HEK293 (cell line): ENCODE measurements at regions not wholly inside any gene's neighbourhood (a gene's known extent, or its start where the extent isn't known, plus 50 kb on each side); places are given as distances from the start of the nearest gene placed in this dataset.

Source experiments
- CTCF ChIA-PET: fragments of 350-600 bp; formaldehyde crosslinking; extraction: SDS; loops from one replicate; lab custom pipeline; 2021; ENCODE audit warnings: antibody characterized with exemption; lab: Yijun Ruan, JAX
- POLR2A ChIA-PET: fragments of 300-600 bp; formaldehyde crosslinking; extraction: SDS; loops from one replicate; lab custom pipeline; 2020; ENCODE audit warnings: antibody characterized with exemption, inconsistent platforms; lab: Yijun Ruan, JAX
- H3K27ac ChIP-seq: fragments of 200-500 bp; sonication (Bioruptor generic); 2 replicates; pipeline ENCODE4 v1.5.1; 2014; ENCODE audit warnings: low read depth, low read length, control low read depth, inconsistent platforms; ENCODE audit errors: extremely low read depth
- H3K36me3 ChIP-seq, 2 experiments: fragments of 200-500 bp in 1 of 2; sonication (Bioruptor generic) in 1 of 2; 1 replicate in 1 of 2; 2 replicates in 1 of 2; pipeline ENCODE4 v1.5.1; 2014 to 2017; ENCODE audit warnings: inconsistent platforms in 2 of 2, low read length in 2 of 2; ENCODE audit not compliant: control insufficient read depth in 2 of 2, insufficient read depth in 1 of 2
- H3K4me1 ChIP-seq: fragments of 200-500 bp; sonication (Bioruptor generic); 2 replicates; pipeline ENCODE4 v1.5.1; 2014; ENCODE audit warnings: mild to moderate bottlenecking, low read length, inconsistent platforms; ENCODE audit not compliant: control insufficient read depth, insufficient read depth
- H3K4me3 ChIP-seq: 2 replicates; pipeline ENCODE4 v1.5.1; 2011; ENCODE audit warnings: low read depth, mild to moderate bottlenecking, control low read depth, low read length, moderate library complexity
- H3K9me3 ChIP-seq: fragments of 200-500 bp; sonication (Bioruptor generic); 2 replicates; pipeline ENCODE4 v1.5.1; 2014; ENCODE audit warnings: low read depth, low read length, inconsistent platforms; ENCODE audit not compliant: control insufficient read depth, insufficient read depth
- HOXC10 ChIP-seq: sonication (generic); formaldehyde crosslinking; IDR thresholded peaks from 2 replicates; pipeline ENCODE4 v1.8.1; 2023; ENCODE audit warnings: mild to moderate bottlenecking, missing genetic modification reagents
- REPIN1 ChIP-seq: fragments of 450-650 bp; formaldehyde crosslinking; IDR thresholded peaks from 2 replicates; pipeline ENCODE4 v1.5.1; 2017; ENCODE audit warnings: missing biosample characterization, missing genetic modification characterization, low read depth
- SCRT1 ChIP-seq: fragments of 450-650 bp; formaldehyde crosslinking; IDR thresholded peaks from 2 replicates; pipeline ENCODE4 v1.5.1; 2016; ENCODE audit warnings: missing biosample characterization, missing genetic modification characterization, borderline replicate concordance
- SCRT2 ChIP-seq: fragments of 450-650 bp; formaldehyde crosslinking; IDR thresholded peaks from 2 replicates; pipeline ENCODE4 v1.5.1; 2016; ENCODE audit warnings: missing biosample characterization, missing genetic modification characterization
- YY2 ChIP-seq: fragments of 450-650 bp; formaldehyde crosslinking; IDR thresholded peaks from 2 replicates; pipeline ENCODE4 v1.5.1; 2016; ENCODE audit warnings: missing biosample characterization, missing genetic modification characterization
- ZBTB1 ChIP-seq: fragments of 450-650 bp; formaldehyde crosslinking; IDR thresholded peaks from 2 replicates; pipeline ENCODE4 v1.5.1; 2016; ENCODE audit warnings: missing biosample characterization, missing genetic modification characterization
- ZFP3 ChIP-seq: fragments of 450-650 bp; formaldehyde crosslinking; IDR thresholded peaks from 2 replicates; pipeline ENCODE4 v1.5.1; 2016; ENCODE audit warnings: low read depth, missing biosample characterization, missing genetic modification characterization
- ZNF16 ChIP-seq: fragments of 450-650 bp; formaldehyde crosslinking; IDR thresholded peaks from 2 replicates; pipeline ENCODE4 v1.5.1; 2016; ENCODE audit warnings: low read depth, missing biosample characterization, missing genetic modification characterization
- ZNF184 ChIP-seq: fragments of 450-650 bp; IDR thresholded peaks from 2 replicates; pipeline ENCODE4 v1.5.1; 2018; ENCODE audit warnings: missing biosample characterization, mild to moderate bottlenecking, missing genetic modification characterization
- ZNF266 ChIP-seq: fragments of 450-650 bp; formaldehyde crosslinking; IDR thresholded peaks from 2 replicates; pipeline ENCODE4 v1.5.1; 2016; ENCODE audit warnings: missing biosample characterization, missing genetic modification characterization, low read depth
- ZNF354C ChIP-seq: fragments of 450-650 bp; formaldehyde crosslinking; IDR thresholded peaks from 2 replicates; pipeline ENCODE4 v1.5.1; 2016; ENCODE audit warnings: missing biosample characterization, missing genetic modification characterization, low read depth, borderline replicate concordance
- ZNF473 ChIP-seq: fragments of 450-650 bp; formaldehyde crosslinking; IDR thresholded peaks from 2 replicates; pipeline ENCODE4 v1.5.1; 2017; ENCODE audit warnings: missing biosample characterization, missing genetic modification characterization
- ZNF510 ChIP-seq: fragments of 450-650 bp; formaldehyde crosslinking; IDR thresholded peaks from 2 replicates; pipeline ENCODE4 v1.5.1; 2018; ENCODE audit warnings: mild to moderate bottlenecking, missing genetic modification characterization, missing biosample characterization; ENCODE audit not compliant: insufficient replicate concordance
- ZNF514 ChIP-seq: fragments of 450-650 bp; formaldehyde crosslinking; IDR thresholded peaks from 2 replicates; pipeline ENCODE4 v1.5.1; 2016; ENCODE audit warnings: missing biosample characterization, missing genetic modification characterization
- ZNF629 ChIP-seq: fragments of 450-650 bp; formaldehyde crosslinking; IDR thresholded peaks from 2 replicates; pipeline ENCODE4 v1.5.1; 2017; ENCODE audit warnings: missing biosample characterization, missing genetic modification characterization
- ZNF747 ChIP-seq: fragments of 450-650 bp; formaldehyde crosslinking; IDR thresholded peaks from 2 replicates; pipeline ENCODE4 v1.5.1; 2016; ENCODE audit warnings: missing biosample characterization, missing genetic modification characterization
- ZNF830 ChIP-seq: fragments of 450-650 bp; IDR thresholded peaks from 2 replicates; pipeline ENCODE4 v1.5.0; 2018; ENCODE audit warnings: missing biosample characterization, missing genetic modification characterization, low read depth, mild to moderate bottlenecking, moderate library complexity
- TF ChIP-seq, protein P1 (sequence below): fragments of 450-650 bp; formaldehyde crosslinking; IDR thresholded peaks from 2 replicates; pipeline ENCODE4 v1.5.1; 2016; ENCODE audit warnings: missing biosample characterization, missing genetic modification characterization, borderline replicate concordance
- TF ChIP-seq, protein P2 (sequence below): fragments of 450-650 bp; formaldehyde crosslinking; IDR thresholded peaks from 2 replicates; pipeline ENCODE4 v1.5.1; 2017; ENCODE audit warnings: missing biosample characterization, missing genetic modification characterization
- TF ChIP-seq, protein P3 (sequence below): fragments of 450-650 bp; formaldehyde crosslinking; IDR thresholded peaks from 2 replicates; pipeline ENCODE4 v1.5.1; 2016; ENCODE audit warnings: missing biosample characterization, missing genetic modification characterization, low read depth
- TF ChIP-seq, protein P4 (sequence below): IDR thresholded peaks from 2 replicates; pipeline ENCODE4 v1.6.1; 2011; ENCODE audit warnings: mild to moderate bottlenecking, low read depth, low read length, borderline replicate concordance
- TF ChIP-seq, protein P5 (sequence below): fragments of 450-650 bp; formaldehyde crosslinking; IDR thresholded peaks from 2 replicates; pipeline ENCODE4 v1.5.1; 2016; ENCODE audit warnings: missing biosample characterization, missing genetic modification characterization

DNA sequence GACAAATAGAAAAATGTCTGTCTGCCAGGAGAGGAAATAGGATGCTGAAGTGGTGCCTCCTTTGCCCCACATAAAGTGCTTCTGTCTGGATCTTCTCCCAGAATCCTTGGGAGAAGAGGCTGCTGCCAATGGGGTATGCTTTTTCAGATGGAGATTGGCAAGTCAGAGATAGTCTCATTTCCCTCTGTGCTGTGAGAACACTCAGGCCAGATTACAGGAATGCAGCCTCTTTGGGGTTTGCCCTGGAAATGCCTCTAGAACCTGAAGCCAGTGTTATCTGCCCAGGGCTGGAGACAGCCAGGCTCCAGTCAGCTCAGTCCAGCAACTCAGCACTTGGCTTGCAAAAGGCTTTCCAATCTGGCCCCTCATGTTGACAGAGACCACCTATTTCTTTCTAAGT lies 119.1 kb upstream of the PHYHIPL start:
- ChIA-PET POLR2A (no interaction called here), CTCF (interaction anchor here (0.5 kb wide), 1 partner anchor 9 kb away, joined by 3 read pairs; no protein-coding TSS in a partner anchor)
- Histone ChIP-seq H3K4me1 (no peaks in the 10 kb centered on the region), H3K9me3 (no peaks in the 10 kb centered on the region), H3K36me3 (no peaks in the 10 kb centered on the region), H3K27ac (no peak overlapping the region), H3K4me3 (no peak overlapping the region)
- TF ChIP-seq ZNF266 (no peak), SCRT1 (tag by site-specific recombination) (no peak)

DNA sequence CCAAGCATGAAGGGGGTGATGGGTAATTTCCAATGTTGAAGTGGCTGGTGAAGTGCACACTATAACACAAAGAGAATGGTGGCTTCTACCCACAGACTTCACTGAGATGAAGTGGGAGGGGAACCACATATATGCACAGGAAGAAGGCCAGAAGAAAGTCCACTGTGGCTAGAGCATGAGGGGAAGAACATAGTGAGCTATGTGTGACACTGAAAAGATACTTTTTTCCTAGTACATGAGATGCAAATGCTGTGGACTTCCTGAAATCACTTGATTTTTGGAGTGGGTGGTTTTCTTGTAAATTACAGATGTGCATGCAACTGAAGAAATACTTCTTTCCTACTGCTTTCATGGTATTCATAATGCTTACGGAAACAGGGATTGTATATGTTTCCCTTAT lies 115.6 kb upstream of the PHYHIPL start:
- CTCF ChIA-PET: no interaction called here
- Histone ChIP-seq H3K4me1 (no peaks in the 10 kb centered on the region), H3K4me3 (no peak overlapping the region), H3K27ac (no peak overlapping the region), H3K9me3 (no peaks in the 10 kb centered on the region), H3K36me3 (no peaks in the 10 kb centered on the region)
- POLR2A ChIA-PET: no interaction called here
- TF ChIP-seq ZNF184: no peak
- TF ChIP-seq ZNF629 (tag by site-specific recombination): no peak
- TF ChIP-seq ZNF16: no peak
- no peak for TF ChIP-seq HOXC10 (CRISPR knock-in tag)
- no peak for TF ChIP-seq YY2 (tag by site-specific recombination)
- no peak for TF ChIP-seq ZNF514 (tag by site-specific recombination)
- TF ChIP-seq, protein P1, sequence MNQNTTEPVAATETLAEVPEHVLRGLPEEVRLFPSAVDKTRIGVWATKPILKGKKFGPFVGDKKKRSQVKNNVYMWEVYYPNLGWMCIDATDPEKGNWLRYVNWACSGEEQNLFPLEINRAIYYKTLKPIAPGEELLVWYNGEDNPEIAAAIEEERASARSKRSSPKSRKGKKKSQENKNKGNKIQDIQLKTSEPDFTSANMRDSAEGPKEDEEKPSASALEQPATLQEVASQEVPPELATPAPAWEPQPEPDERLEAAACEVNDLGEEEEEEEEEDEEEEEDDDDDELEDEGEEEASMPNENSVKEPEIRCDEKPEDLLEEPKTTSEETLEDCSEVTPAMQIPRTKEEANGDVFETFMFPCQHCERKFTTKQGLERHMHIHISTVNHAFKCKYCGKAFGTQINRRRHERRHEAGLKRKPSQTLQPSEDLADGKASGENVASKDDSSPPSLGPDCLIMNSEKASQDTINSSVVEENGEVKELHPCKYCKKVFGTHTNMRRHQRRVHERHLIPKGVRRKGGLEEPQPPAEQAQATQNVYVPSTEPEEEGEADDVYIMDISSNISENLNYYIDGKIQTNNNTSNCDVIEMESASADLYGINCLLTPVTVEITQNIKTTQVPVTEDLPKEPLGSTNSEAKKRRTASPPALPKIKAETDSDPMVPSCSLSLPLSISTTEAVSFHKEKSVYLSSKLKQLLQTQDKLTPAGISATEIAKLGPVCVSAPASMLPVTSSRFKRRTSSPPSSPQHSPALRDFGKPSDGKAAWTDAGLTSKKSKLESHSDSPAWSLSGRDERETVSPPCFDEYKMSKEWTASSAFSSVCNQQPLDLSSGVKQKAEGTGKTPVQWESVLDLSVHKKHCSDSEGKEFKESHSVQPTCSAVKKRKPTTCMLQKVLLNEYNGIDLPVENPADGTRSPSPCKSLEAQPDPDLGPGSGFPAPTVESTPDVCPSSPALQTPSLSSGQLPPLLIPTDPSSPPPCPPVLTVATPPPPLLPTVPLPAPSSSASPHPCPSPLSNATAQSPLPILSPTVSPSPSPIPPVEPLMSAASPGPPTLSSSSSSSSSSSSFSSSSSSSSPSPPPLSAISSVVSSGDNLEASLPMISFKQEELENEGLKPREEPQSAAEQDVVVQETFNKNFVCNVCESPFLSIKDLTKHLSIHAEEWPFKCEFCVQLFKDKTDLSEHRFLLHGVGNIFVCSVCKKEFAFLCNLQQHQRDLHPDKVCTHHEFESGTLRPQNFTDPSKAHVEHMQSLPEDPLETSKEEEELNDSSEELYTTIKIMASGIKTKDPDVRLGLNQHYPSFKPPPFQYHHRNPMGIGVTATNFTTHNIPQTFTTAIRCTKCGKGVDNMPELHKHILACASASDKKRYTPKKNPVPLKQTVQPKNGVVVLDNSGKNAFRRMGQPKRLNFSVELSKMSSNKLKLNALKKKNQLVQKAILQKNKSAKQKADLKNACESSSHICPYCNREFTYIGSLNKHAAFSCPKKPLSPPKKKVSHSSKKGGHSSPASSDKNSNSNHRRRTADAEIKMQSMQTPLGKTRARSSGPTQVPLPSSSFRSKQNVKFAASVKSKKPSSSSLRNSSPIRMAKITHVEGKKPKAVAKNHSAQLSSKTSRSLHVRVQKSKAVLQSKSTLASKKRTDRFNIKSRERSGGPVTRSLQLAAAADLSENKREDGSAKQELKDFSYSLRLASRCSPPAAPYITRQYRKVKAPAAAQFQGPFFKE (tag by site-specific recombination): no peak
- no peak for TF ChIP-seq ZNF473 (tag by site-specific recombination)
- TF ChIP-seq, protein P2, sequence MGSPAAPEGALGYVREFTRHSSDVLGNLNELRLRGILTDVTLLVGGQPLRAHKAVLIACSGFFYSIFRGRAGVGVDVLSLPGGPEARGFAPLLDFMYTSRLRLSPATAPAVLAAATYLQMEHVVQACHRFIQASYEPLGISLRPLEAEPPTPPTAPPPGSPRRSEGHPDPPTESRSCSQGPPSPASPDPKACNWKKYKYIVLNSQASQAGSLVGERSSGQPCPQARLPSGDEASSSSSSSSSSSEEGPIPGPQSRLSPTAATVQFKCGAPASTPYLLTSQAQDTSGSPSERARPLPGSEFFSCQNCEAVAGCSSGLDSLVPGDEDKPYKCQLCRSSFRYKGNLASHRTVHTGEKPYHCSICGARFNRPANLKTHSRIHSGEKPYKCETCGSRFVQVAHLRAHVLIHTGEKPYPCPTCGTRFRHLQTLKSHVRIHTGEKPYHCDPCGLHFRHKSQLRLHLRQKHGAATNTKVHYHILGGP (tag by site-specific recombination): no peak

DNA sequence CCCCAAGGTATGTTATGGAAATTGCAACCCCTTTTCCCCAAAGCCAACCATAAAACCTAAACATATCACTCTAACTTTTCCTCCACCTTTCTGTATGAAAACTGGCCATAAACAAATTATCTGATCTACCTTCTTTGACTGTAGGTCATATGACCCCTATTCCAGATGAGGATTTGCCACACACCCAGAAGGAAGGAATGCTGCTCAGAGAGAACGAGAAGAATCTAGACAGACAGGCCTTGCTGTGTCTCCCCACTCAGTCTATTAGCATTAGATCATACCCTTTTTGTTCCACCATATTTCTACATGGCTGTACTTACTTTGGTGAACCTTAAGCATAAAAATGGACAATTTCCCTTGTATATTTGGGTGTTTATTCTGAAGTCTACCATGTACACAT lies 113.0 kb upstream of the PHYHIPL start:
- H3K9me3 ChIP-seq: no peaks in the 10 kb centered on the region
- POLR2A ChIA-PET: no interaction called here
- no peak overlapping the region for H3K4me3 ChIP-seq
- H3K36me3 ChIP-seq: no peaks in the 10 kb centered on the region
- no peaks in the 10 kb centered on the region for H3K4me1 ChIP-seq
- CTCF ChIA-PET: no interaction called here
- H3K27ac ChIP-seq: no peak overlapping the region
- TF ChIP-seq, protein P3, sequence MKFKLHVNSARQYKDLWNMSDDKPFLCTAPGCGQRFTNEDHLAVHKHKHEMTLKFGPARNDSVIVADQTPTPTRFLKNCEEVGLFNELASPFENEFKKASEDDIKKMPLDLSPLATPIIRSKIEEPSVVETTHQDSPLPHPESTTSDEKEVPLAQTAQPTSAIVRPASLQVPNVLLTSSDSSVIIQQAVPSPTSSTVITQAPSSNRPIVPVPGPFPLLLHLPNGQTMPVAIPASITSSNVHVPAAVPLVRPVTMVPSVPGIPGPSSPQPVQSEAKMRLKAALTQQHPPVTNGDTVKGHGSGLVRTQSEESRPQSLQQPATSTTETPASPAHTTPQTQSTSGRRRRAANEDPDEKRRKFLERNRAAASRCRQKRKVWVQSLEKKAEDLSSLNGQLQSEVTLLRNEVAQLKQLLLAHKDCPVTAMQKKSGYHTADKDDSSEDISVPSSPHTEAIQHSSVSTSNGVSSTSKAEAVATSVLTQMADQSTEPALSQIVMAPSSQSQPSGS: no peak
- TF ChIP-seq REPIN1 (tag by site-specific recombination) (no peak), ZNF510 (tag by site-specific recombination) (no peak), ZFP3 (tag by site-specific recombination) (no peak), ZBTB1 (tag by site-specific recombination) (no peak), SCRT2 (tag by site-specific recombination) (no peak), ZNF747 (no peak), ZNF354C (no peak), ZNF830 (no peak)
- TF ChIP-seq, protein P4, sequence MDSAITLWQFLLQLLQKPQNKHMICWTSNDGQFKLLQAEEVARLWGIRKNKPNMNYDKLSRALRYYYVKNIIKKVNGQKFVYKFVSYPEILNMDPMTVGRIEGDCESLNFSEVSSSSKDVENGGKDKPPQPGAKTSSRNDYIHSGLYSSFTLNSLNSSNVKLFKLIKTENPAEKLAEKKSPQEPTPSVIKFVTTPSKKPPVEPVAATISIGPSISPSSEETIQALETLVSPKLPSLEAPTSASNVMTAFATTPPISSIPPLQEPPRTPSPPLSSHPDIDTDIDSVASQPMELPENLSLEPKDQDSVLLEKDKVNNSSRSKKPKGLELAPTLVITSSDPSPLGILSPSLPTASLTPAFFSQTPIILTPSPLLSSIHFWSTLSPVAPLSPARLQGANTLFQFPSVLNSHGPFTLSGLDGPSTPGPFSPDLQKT: no peak
- TF ChIP-seq, protein P5, sequence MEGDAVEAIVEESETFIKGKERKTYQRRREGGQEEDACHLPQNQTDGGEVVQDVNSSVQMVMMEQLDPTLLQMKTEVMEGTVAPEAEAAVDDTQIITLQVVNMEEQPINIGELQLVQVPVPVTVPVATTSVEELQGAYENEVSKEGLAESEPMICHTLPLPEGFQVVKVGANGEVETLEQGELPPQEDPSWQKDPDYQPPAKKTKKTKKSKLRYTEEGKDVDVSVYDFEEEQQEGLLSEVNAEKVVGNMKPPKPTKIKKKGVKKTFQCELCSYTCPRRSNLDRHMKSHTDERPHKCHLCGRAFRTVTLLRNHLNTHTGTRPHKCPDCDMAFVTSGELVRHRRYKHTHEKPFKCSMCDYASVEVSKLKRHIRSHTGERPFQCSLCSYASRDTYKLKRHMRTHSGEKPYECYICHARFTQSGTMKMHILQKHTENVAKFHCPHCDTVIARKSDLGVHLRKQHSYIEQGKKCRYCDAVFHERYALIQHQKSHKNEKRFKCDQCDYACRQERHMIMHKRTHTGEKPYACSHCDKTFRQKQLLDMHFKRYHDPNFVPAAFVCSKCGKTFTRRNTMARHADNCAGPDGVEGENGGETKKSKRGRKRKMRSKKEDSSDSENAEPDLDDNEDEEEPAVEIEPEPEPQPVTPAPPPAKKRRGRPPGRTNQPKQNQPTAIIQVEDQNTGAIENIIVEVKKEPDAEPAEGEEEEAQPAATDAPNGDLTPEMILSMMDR (tag by site-specific recombination): no peak
